HUES6 (cell line): ENCODE measurements at regions not wholly inside any gene's neighbourhood (a gene's known extent, or its start where the extent isn't known, plus 50 kb on each side); places are given as distances from the start of the nearest gene placed in this dataset.

Source experiments
- H3K27ac ChIP-seq: 2 replicates; pipeline ENCODE4 v1.7.0; 2013; ENCODE audit warnings: low read depth, mild to moderate bottlenecking, low read length, inconsistent platforms
- H3K27me3 ChIP-seq: 2 replicates; pipeline ENCODE4 v1.6.1; 2013; ENCODE audit warnings: low read length; ENCODE audit not compliant: control insufficient read depth, insufficient read depth
- H3K36me3 ChIP-seq: 2 replicates; pipeline ENCODE4 v1.6.1; 2013; ENCODE audit warnings: low read length; ENCODE audit not compliant: control insufficient read depth, insufficient read depth
- H3K4me1 ChIP-seq: 2 replicates; pipeline ENCODE4 v1.6.1; 2013; ENCODE audit warnings: low read length; ENCODE audit not compliant: control insufficient read depth, insufficient read depth
- H3K4me3 ChIP-seq: 2 replicates; pipeline ENCODE4 v1.5.1; 2013; ENCODE audit warnings: low read depth, low read length
- H3K9ac ChIP-seq: one replicate; pipeline ENCODE4 v1.6.1; 2013; ENCODE audit warnings: mild to moderate bottlenecking, low read length
- H3K9me3 ChIP-seq: 2 replicates; pipeline ENCODE4 v1.6.1; 2013; ENCODE audit warnings: low read depth, low read length; ENCODE audit not compliant: control insufficient read depth, insufficient read depth

DNA sequence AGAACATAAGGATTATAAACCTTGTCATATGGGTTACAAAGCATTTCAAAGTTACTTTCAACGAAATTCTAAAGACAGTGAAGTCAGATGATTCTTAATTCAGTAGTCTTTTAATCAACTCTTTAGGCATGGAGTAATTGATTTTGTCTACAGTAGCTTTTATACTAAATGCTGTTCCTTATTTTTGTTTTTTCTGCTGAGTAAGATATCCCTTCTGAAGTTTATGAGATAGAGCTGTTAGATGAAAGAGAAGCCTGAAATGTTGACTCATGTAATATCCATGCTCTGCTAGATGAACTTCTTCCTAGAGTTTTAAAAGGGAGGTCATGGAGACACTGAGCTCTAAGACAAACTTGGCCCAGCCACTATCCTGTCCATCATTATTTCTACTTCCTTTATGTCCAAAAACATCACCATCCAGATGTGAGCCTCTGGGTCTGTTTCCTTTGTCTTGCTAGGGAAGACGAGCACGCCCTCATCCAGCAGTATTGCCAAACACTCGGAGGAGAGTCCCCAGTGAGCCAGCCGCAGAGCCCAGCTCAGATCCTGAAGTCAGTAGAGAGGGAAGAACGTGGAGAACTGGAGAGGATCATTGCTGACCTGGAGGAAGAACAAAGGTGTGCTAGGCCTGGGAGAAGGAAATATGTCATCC is 550.3 kb downstream of the UTRN start:
- Histone ChIP-seq H3K4me3 (no peak overlapping the region), H3K9ac (no peak overlapping the region), H3K27me3 (no peaks in the 10 kb centered on the region), H3K27ac (no peak overlapping the region), H3K4me1 (no peaks in the 10 kb centered on the region), H3K36me3 (peaks cover 24% of the 10 kb centered on the region), H3K9me3 (no peaks in the 10 kb centered on the region)

DNA sequence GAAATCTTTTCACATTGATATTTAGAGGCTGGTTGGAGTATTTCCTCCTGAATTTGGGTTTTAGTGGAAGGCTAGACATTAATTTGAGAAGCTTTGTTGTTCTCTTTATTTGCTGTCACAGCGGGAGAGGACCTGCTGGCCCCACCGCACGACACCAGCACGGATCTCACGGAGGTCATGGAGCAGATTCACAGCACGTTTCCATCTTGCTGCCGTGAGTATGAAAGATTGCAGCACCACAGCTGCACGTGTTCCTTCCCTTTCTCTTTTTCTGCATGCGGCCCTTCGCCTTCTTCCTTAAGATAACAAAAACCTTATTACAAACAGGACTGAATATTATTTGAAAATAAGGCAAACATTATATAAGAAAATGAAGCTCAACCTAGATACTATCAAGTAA is 555.5 kb downstream of the UTRN start:
- H3K4me1 ChIP-seq, result no peaks in the 10 kb centered on the region
- no peaks in the 10 kb centered on the region for H3K27me3 ChIP-seq
- no peaks in the 10 kb centered on the region for H3K9me3 ChIP-seq
- H3K4me3 ChIP-seq, result no peak overlapping the region
- H3K36me3 ChIP-seq, result peaks cover 19% of the 10 kb centered on the region
- no peak overlapping the region for H3K9ac ChIP-seq
- H3K27ac ChIP-seq, result no peak overlapping the region

DNA sequence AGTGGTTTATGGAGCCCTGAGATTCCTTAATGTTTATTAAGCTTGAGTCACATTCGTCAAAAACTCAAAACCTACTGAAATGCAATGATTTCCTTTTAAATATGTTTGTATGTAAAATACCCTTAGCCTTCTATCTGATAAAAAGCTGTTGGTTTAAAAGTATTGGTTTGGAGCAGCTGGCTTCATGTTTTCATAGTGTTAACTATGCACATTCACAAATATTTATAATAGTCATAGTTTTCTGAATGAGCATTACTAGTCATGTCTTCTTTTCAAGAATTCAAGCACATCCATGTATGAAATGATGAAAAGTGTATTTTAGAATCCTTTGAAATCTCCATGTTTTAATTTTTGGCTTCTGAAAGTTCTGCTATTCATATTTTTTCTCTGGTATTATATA is 558.6 kb downstream of the UTRN start:
- Histone ChIP-seq H3K9me3 (no peaks in the 10 kb centered on the region), H3K4me3 (no peak overlapping the region), H3K4me1 (peaks cover 22% of the 10 kb centered on the region), H3K27ac (no peak overlapping the region), H3K27me3 (no peaks in the 10 kb centered on the region), H3K36me3 (peaks cover 10% of the 10 kb centered on the region), H3K9ac (no peak overlapping the region)

DNA sequence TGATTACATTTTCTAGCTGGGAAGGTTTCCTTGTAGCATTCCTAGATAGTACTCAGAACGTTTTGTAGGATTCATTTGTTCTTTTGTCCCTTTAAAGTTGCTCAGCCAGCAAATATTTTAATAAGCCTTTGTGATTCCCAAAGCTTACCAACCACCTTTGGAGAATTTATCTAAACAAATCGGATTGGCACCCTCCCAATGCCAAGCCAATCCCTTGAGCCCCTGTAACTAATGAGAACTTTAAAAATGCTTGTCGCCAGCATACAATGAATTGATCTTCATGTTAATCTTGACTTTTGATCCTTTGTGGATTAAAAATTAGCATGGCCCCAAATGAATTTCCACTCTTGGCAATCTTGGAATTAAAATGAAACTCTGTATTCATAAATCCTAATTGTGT is 559.5 kb downstream of the UTRN start:
- Histone ChIP-seq H3K27me3 (no peaks in the 10 kb centered on the region), H3K4me1 (peaks cover 22% of the 10 kb centered on the region), H3K36me3 (peaks cover 4% of the 10 kb centered on the region), H3K27ac (no peak overlapping the region), H3K9me3 (no peaks in the 10 kb centered on the region), H3K9ac (no peak overlapping the region), H3K4me3 (no peak overlapping the region)

DNA sequence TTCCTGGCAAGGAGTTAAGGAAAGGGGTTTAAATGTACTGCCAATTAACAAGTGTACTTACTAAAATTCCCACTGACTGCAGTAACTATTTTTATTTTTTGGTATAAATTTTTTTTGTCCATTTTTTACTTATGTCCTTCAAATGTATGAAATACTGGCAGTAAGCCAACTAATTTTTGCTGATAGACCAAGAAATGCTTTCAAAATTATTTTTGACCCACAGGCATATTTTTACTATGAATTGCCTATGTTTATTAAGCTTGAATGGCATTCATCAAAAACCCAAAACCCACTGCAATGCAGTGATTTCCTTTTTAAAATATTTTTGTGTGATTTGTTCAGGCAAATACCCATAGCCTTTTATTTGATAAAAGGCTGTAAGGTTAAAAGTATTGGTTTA is 560.1 kb downstream of the UTRN start:
- Histone ChIP-seq H3K27ac (no peak overlapping the region), H3K9me3 (no peaks in the 10 kb centered on the region), H3K9ac (no peak overlapping the region), H3K36me3 (peaks cover 3% of the 10 kb centered on the region; the same call in 1 of the 2 replicates), H3K27me3 (no peaks in the 10 kb centered on the region), H3K4me3 (no peak overlapping the region), H3K4me1 (peaks cover 22% of the 10 kb centered on the region)

DNA sequence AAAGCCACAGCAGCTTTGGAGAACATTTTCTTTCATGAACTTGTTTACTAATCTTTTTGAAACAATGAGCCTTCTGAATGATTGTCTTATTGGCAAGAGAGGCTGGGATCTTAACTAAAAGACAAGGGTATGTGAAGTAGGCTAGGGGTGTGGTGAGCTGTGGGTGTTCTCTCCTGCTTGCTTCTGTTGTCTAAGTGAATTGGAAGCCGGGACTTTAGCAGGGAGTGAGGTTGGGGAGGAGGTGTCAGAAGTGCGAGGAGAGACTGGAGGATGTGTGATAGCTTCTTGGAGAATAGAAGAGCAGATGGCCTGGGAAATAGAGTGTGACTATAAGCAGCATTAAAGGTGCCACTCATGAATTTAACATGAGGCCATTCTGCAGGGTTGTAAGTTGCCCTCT is 562.8 kb downstream of the UTRN start:
- H3K9me3 ChIP-seq, result no peaks in the 10 kb centered on the region
- no peaks in the 10 kb centered on the region for H3K27me3 ChIP-seq
- H3K9ac ChIP-seq, result no peak overlapping the region
- H3K4me3 ChIP-seq, result no peak overlapping the region
- H3K36me3 ChIP-seq, result peaks cover 12% of the 10 kb centered on the region; the same call in 1 of the 2 replicates
- H3K27ac ChIP-seq, result no peak overlapping the region
- peaks cover 22% of the 10 kb centered on the region for H3K4me1 ChIP-seq

DNA sequence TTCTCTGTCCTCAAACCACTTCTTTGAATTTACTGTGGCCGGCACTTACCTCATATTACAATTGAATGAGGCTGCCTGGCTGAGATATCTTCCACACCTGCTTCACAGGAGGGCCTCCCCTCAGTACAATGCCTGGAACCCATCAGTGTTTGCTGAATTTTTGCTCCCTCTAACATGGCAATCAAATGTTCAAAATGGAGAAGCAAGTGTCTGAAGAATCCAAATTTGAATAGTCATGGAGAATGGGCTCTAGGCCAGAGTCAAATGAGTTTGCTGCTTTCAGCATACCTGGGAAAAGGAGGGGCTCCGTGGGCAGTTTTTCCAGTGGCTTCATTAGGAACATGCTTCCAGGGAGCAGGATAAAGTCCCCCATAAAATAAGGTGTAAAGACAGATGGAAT is 564.8 kb downstream of the UTRN start:
- Histone ChIP-seq H3K27ac (no peak overlapping the region), H3K27me3 (no peaks in the 10 kb centered on the region), H3K4me3 (no peak overlapping the region), H3K36me3 (peaks cover 12% of the 10 kb centered on the region; the same call in 1 of the 2 replicates), H3K4me1 (peaks cover 22% of the 10 kb centered on the region), H3K9me3 (0 out of 2 replicates have a peak, but pooled peaks cover 4% of the 10 kb centered on the region), H3K9ac (no peak overlapping the region)

DNA sequence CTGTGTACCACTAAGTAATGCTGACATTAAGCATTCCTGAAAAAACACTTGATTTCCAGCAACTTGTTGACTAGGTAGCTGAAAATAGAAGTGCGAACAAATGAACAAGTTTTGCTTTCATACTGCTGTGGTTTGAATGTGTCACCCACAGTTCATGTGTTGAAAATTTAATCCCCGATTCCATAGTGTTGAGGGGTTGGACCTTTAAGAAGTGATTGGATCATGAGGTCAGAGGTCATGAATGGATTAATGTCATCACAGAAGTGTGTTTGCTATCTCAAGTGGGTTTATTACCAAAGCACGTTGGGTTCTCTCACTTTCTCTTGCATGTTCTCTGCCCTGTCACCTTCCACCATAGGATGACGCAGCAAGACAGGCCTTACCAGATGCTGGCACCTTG is 568.5 kb downstream of the UTRN start:
- no peaks in the 10 kb centered on the region for H3K27me3 ChIP-seq
- H3K27ac ChIP-seq, result no peak overlapping the region
- no peak overlapping the region for H3K9ac ChIP-seq
- no peak overlapping the region for H3K4me3 ChIP-seq
- H3K9me3 ChIP-seq, result 0 out of 2 replicates have a peak, but pooled peaks cover 6% of the 10 kb centered on the region
- H3K4me1 ChIP-seq, result peaks cover 2% of the 10 kb centered on the region; the same call in 1 of the 2 replicates
- H3K36me3 ChIP-seq, result 0 out of 2 replicates have a peak, but pooled peaks cover 9% of the 10 kb centered on the region

DNA sequence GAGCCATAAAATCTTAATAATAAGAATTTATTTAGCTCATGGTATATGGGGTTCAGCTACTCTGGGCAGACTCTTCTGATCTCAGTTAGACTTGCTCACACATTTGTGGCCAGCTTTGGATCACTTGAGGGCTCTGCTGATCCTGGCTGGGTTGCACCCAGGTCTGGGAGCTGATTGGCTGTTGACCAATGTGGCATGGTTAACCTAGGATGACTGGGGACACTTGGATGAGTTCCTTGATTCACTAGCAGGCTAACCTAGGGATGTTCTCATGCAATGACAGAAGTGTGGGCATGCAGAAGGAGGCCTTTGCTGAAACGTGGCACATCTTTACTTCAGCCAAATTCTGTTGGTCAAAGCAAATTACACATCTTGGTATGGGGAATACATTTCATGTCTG is 569.5 kb downstream of the UTRN start:
- Histone ChIP-seq H3K9ac (no peak overlapping the region), H3K36me3 (0 out of 2 replicates have a peak, but pooled peaks cover 9% of the 10 kb centered on the region), H3K4me3 (no peak overlapping the region), H3K4me1 (peaks cover 2% of the 10 kb centered on the region; the same call in 1 of the 2 replicates), H3K27ac (no peak overlapping the region), H3K9me3 (0 out of 2 replicates have a peak, but pooled peaks cover 6% of the 10 kb centered on the region), H3K27me3 (no peaks in the 10 kb centered on the region)

DNA sequence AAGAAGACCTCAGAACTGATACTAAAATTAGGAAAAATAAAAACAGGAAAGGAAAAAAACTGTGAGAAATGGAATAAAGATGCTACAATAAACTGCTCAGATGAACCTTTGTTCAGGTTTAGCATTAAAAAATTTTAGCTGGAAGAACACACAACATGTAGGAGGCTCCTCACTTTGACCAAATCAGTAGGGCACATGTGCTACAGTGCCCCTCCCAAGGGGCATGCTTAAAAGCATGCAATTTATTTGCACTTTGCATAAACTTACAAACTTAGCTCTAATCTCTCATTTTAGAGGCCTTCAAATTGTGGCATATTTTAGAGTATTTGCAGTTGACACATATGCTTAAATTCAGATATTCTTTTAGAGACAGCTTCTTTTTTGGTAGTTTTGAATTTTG is 570.2 kb downstream of the UTRN start:
- Histone ChIP-seq H3K9ac (no peak overlapping the region), H3K4me3 (no peak overlapping the region), H3K27ac (no peak overlapping the region), H3K27me3 (no peaks in the 10 kb centered on the region), H3K36me3 (0 out of 2 replicates have a peak, but pooled peaks cover 9% of the 10 kb centered on the region), H3K4me1 (peaks cover 2% of the 10 kb centered on the region; the same call in 1 of the 2 replicates), H3K9me3 (0 out of 2 replicates have a peak, but pooled peaks cover 6% of the 10 kb centered on the region)

DNA sequence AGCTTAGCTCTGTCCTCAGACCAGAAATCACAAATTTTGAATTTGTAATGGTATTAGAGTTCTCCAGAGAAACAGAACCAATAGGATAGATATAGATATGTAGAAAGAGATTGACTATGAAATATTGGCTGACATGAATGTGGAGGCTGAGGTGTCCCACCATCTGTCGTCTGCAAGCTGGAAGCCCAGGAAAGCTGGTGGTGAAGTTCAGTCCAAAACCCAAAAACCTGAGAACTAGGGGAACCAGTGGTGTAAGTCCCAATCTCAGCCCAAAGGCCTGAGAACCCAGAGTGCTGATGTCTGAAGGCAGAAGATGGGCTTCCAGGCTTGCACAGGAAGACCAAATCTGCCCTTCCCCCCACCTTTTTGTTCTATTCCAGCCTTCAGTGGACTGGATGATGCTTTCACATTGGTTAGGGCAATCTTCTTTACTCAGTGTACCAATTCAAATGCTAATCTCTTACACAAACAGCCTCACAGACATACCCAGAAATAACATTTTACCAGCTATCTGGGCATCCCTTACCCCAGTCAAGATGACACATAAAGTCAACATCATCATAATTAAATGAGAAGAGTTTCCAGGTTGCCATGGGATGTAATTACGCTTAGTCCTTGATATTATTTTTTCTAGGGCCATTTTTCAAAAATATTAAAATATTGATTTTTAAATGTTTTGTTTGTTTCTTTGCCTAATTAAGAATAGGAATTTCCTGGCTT is 570.8 kb downstream of the UTRN start:
- H3K4me3 ChIP-seq, result no peak overlapping the region
- 0 out of 2 replicates have a peak, but pooled peaks cover 9% of the 10 kb centered on the region for H3K36me3 ChIP-seq
- peaks cover 2% of the 10 kb centered on the region; the same call in 1 of the 2 replicates for H3K4me1 ChIP-seq
- 0 out of 2 replicates have a peak, but pooled peaks cover 6% of the 10 kb centered on the region for H3K9me3 ChIP-seq
- H3K27me3 ChIP-seq, result no peaks in the 10 kb centered on the region
- no peak overlapping the region for H3K27ac ChIP-seq
- no peak overlapping the region for H3K9ac ChIP-seq
